ENCODE measurements at regions not wholly inside any gene's neighbourhood (a gene's known extent, or its start where the extent isn't known, plus 50 kb on each side); places are given as distances from the start of the nearest gene placed in this dataset.

DNA sequence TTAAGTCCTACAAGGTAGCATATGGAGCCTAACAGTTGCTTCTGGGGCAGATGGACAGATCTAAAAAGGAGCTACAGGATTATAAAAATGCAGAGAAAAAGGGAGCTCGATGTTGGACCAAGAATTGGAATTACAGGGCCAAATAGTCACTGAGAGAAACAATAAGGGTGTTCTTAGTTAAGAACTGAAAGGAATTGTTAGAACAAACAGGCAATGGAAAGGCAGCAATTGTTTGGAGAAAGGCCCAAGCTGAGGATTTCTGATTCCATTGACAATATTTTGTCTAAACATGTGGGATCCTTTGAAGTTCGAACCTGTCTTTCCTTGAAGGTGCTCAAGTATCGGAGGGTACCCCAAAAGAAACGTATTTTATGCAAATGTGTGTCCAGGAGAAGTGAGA, 513.6 kb upstream of the CDH8 start:
- H3K36me3 ChIP-seq (ENCODE audit: insufficient read depth, low read length): no peaks in the 10 kb centered on the region
- no peaks in the 10 kb centered on the region for H3F3A ChIP-seq (ENCODE audit: insufficient read depth, low read length, poor library complexity, severe bottlenecking)
- no peaks in the 10 kb centered on the region for H3K79me2 ChIP-seq (replicated peaks; ENCODE audit: insufficient read depth, low read length)
- H4K20me1 ChIP-seq (ENCODE audit: insufficient read depth): no peaks in the 10 kb centered on the region
- no peak overlapping the region for H2AFZ ChIP-seq (ENCODE audit: low read depth, low read length)
- TF ChIP-seq TAF1 (IDR thresholded peaks at IDR 0.05; ENCODE audit: low read depth): no peak
- TF ChIP-seq POLR2AphosphoS5 (IDR thresholded peaks at IDR 0.05): no peak
- TF ChIP-seq, protein P1, sequence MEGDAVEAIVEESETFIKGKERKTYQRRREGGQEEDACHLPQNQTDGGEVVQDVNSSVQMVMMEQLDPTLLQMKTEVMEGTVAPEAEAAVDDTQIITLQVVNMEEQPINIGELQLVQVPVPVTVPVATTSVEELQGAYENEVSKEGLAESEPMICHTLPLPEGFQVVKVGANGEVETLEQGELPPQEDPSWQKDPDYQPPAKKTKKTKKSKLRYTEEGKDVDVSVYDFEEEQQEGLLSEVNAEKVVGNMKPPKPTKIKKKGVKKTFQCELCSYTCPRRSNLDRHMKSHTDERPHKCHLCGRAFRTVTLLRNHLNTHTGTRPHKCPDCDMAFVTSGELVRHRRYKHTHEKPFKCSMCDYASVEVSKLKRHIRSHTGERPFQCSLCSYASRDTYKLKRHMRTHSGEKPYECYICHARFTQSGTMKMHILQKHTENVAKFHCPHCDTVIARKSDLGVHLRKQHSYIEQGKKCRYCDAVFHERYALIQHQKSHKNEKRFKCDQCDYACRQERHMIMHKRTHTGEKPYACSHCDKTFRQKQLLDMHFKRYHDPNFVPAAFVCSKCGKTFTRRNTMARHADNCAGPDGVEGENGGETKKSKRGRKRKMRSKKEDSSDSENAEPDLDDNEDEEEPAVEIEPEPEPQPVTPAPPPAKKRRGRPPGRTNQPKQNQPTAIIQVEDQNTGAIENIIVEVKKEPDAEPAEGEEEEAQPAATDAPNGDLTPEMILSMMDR (IDR thresholded peaks at IDR 0.05; ENCODE audit: poor library complexity, severe bottlenecking): no peak
- TF ChIP-seq MXI1 (conservative IDR thresholded peaks at IDR 0.05; ENCODE audit: poor library complexity, severe bottlenecking): no peak
- no peak for TF ChIP-seq RAD21 (conservative IDR thresholded peaks at IDR 0.05)
- no peak for TF ChIP-seq SMC3 (conservative IDR thresholded peaks at IDR 0.05; ENCODE audit: poor library complexity)
- no peak for TF ChIP-seq EP300 (conservative IDR thresholded peaks at IDR 0.05; ENCODE audit: poor library complexity, severe bottlenecking)
- TF ChIP-seq, protein P2, sequence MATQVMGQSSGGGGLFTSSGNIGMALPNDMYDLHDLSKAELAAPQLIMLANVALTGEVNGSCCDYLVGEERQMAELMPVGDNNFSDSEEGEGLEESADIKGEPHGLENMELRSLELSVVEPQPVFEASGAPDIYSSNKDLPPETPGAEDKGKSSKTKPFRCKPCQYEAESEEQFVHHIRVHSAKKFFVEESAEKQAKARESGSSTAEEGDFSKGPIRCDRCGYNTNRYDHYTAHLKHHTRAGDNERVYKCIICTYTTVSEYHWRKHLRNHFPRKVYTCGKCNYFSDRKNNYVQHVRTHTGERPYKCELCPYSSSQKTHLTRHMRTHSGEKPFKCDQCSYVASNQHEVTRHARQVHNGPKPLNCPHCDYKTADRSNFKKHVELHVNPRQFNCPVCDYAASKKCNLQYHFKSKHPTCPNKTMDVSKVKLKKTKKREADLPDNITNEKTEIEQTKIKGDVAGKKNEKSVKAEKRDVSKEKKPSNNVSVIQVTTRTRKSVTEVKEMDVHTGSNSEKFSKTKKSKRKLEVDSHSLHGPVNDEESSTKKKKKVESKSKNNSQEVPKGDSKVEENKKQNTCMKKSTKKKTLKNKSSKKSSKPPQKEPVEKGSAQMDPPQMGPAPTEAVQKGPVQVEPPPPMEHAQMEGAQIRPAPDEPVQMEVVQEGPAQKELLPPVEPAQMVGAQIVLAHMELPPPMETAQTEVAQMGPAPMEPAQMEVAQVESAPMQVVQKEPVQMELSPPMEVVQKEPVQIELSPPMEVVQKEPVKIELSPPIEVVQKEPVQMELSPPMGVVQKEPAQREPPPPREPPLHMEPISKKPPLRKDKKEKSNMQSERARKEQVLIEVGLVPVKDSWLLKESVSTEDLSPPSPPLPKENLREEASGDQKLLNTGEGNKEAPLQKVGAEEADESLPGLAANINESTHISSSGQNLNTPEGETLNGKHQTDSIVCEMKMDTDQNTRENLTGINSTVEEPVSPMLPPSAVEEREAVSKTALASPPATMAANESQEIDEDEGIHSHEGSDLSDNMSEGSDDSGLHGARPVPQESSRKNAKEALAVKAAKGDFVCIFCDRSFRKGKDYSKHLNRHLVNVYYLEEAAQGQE (IDR thresholded peaks at IDR 0.05; ENCODE audit: borderline replicate concordance): no peak
- TF ChIP-seq EZH2 (IDR thresholded peaks at IDR 0.05; ENCODE audit: borderline replicate concordance, insufficient read depth, low read length, poor library complexity, severe bottlenecking): no peak
- H3K9me2 ChIP-seq (ENCODE audit: insufficient read depth, low read length): no peaks in the 10 kb centered on the region
- no peaks in the 10 kb centered on the region for H3K9me3 ChIP-seq (ENCODE audit: low read length)
- H3K4me3 ChIP-seq (ENCODE audit: low read length): no peak overlapping the region
- H3K4me2 ChIP-seq (ENCODE audit: low read length): no peak overlapping the region
- H3K27me3 ChIP-seq (ENCODE audit: insufficient read depth, low read depth, low read length): peaks cover 3% of the 10 kb centered on the region
- no peak overlapping the region for H3K9ac ChIP-seq (ENCODE audit: low read length)
- no peak overlapping the region for H3K27ac ChIP-seq (ENCODE audit: low read length)

DNA sequence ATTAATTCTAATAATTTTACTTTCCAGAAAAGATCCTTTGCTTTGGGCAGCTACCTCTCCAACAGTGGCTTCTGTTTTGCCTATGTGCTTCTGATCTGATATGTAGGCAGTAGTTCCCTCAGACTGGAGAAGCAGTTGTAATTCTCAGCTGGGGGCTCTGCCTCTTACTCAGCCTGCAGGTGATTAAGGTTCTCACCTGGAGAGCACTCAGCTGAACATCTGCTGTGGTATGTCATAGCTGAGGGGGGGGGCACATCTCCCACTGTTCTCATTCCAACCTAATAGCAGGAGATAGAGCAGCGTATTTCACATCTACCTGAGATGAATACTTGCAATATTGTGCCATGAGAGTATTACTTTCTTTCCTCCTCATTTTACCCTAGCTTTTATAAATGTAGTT, 511.9 kb upstream of the CDH8 start:
- no peak for TF ChIP-seq MXI1 (conservative IDR thresholded peaks at IDR 0.05; ENCODE audit: poor library complexity, severe bottlenecking)
- TF ChIP-seq RAD21 (conservative IDR thresholded peaks at IDR 0.05): no peak
- no peak for TF ChIP-seq TAF1 (IDR thresholded peaks at IDR 0.05; ENCODE audit: low read depth)
- TF ChIP-seq EZH2 (IDR thresholded peaks at IDR 0.05; ENCODE audit: borderline replicate concordance, insufficient read depth, low read length, poor library complexity, severe bottlenecking): no peak
- TF ChIP-seq, protein P2 (IDR thresholded peaks at IDR 0.05; ENCODE audit: borderline replicate concordance): no peak
- TF ChIP-seq EP300 (conservative IDR thresholded peaks at IDR 0.05; ENCODE audit: poor library complexity, severe bottlenecking): no peak
- no peak for TF ChIP-seq POLR2AphosphoS5 (IDR thresholded peaks at IDR 0.05)
- TF ChIP-seq, protein P1 (IDR thresholded peaks at IDR 0.05; ENCODE audit: poor library complexity, severe bottlenecking): no peak
- TF ChIP-seq SMC3 (conservative IDR thresholded peaks at IDR 0.05; ENCODE audit: poor library complexity): no peak
- H3K79me2 ChIP-seq (replicated peaks; ENCODE audit: insufficient read depth, low read length): no peaks in the 10 kb centered on the region
- H2AFZ ChIP-seq (ENCODE audit: low read depth, low read length): no peak overlapping the region
- H3K4me3 ChIP-seq (ENCODE audit: low read length): no peak overlapping the region
- no peaks in the 10 kb centered on the region for H3K36me3 ChIP-seq (ENCODE audit: insufficient read depth, low read length)
- H3K9me2 ChIP-seq (ENCODE audit: insufficient read depth, low read length): no peaks in the 10 kb centered on the region
- H3K27me3 ChIP-seq (ENCODE audit: insufficient read depth, low read depth, low read length): peaks cover 3% of the 10 kb centered on the region
- H3K9ac ChIP-seq (ENCODE audit: low read length): no peak overlapping the region
- H4K20me1 ChIP-seq (ENCODE audit: insufficient read depth): no peaks in the 10 kb centered on the region
- no peaks in the 10 kb centered on the region for H3K9me3 ChIP-seq (ENCODE audit: low read length)
- H3K4me2 ChIP-seq (ENCODE audit: low read length): no peak overlapping the region
- H3F3A ChIP-seq (ENCODE audit: insufficient read depth, low read length, poor library complexity, severe bottlenecking): no peaks in the 10 kb centered on the region
- H3K27ac ChIP-seq (ENCODE audit: low read length): no peak overlapping the region
